ENCODE measurements at regions not wholly inside any gene's neighbourhood (a gene's known extent, or its start where the extent isn't known, plus 50 kb on each side); places are given as distances from the start of the nearest gene placed in this dataset.

DNA sequence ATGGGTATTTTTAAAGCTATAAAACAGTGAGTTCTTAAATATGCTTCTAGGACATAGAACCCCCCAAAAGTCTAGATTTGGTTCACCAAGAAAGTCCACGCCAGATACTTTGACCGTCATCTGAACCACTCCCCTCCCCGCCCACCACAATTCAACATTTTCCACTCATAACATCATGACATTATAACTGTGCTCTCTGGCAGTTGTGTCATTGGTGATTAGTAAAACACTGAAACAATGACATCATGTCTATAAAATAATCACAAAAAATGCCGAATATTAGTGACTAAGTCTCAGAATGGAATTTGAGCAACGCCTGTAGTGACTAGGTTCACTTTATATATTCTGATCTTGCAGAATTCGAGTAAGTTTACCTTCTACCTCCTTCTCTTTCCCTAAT is 732.3 kb downstream of the FGF9 start:
- Histone ChIP-seq H3K18ac (ENCODE audit: extremely low read depth, low read length) (no peak overlapping the region), H2BK20ac (ENCODE audit: low read length) (no peak overlapping the region), H4K91ac (replicated peaks; ENCODE audit: insufficient read length, low read length) (no peak overlapping the region), H3K14ac (ENCODE audit: insufficient read length) (no peak overlapping the region), H3K4me3 (ENCODE audit: extremely low read depth in 1 of 4, insufficient read depth in 2 of 4, low read depth in 3 of 4, low read length in 4 of 4) (no peak overlapping the region), H2BK5ac (ENCODE audit: low read depth, low read length) (no peak overlapping the region), H3K56ac (replicated peaks; ENCODE audit: insufficient read length, low read depth, low read length) (no peak overlapping the region), H4K5ac (ENCODE audit: insufficient read length, low read depth, low read length) (no peak overlapping the region), H2BK12ac (ENCODE audit: low read depth, low read length) (no peak overlapping the region), H4K20me1 (replicated peaks in 1 of 2; ENCODE audit: control insufficient read depth in 1 of 2, insufficient read depth in 2 of 2, low read length in 2 of 2) (no peaks in the 10 kb centered on the region), H3K23me2 (ENCODE audit: low read depth, low read length) (no peaks in the 10 kb centered on the region), H3K23ac (ENCODE audit: insufficient read length) (no peak overlapping the region), H2BK15ac (ENCODE audit: low read length) (no peak overlapping the region), H4K8ac (ENCODE audit: extremely low read depth, insufficient read depth, low read length) (no peak overlapping the region), H3K79me1 (ENCODE audit: low read depth, low read length) (no peaks in the 10 kb centered on the region), H2BK120ac (replicated peaks; ENCODE audit: low read depth, low read length) (no peak overlapping the region), H2AFZ (ENCODE audit: low read length) (no peak overlapping the region), H3K27me3 (replicated peaks in 1 of 4; ENCODE audit: control insufficient read depth in 3 of 4, extremely low read depth in 1 of 4, insufficient read depth in 3 of 4, low read length in 3 of 4) (no peaks in the 10 kb centered on the region), H3K9me3 (ENCODE audit: insufficient read depth in 2 of 2, low read depth in 1 of 2, low read length in 1 of 2) (no peaks in the 10 kb centered on the region), H3K79me2 (ENCODE audit: control insufficient read depth in 1 of 2, insufficient read depth in 2 of 2, low read length in 2 of 2) (no peaks in the 10 kb centered on the region), H2AK5ac (ENCODE audit: low read depth, low read length) (no peak overlapping the region), H3K4me1 (replicated peaks in 1 of 4; ENCODE audit: control insufficient read depth in 3 of 4, insufficient read depth in 4 of 4, low read length in 3 of 4) (0 out of 7 replicates have a peak, but pooled peaks cover 0 to 3% (median 0%) of the 10 kb centered on the region in 4 experiments), H3K9ac (replicated peaks in 1 of 4; ENCODE audit: extremely low read depth in 1 of 4, low read depth in 3 of 4, low read length in 3 of 4) (no peak overlapping the region), H3K4me2 (ENCODE audit: insufficient read depth in 1 of 2, low read depth in 2 of 2, low read length in 2 of 2) (no peak overlapping the region), H3K27ac (ENCODE audit: low read depth, low read length) (no peak overlapping the region), H3K36me3 (ENCODE audit: control insufficient read depth in 2 of 4, insufficient read depth in 4 of 4, low read length in 3 of 4) (no peaks in the 10 kb centered on the region), H3K4ac (replicated peaks; ENCODE audit: insufficient read length, low read depth, low read length) (no peak overlapping the region)
- no peak for FAIRE-seq
- ChIA-PET POLR2A (ENCODE audit: partially characterized antibody) (no interaction called here), CTCF (ENCODE audit: partially characterized antibody) (interaction anchor here (1.2 to 1.3 kb wide), 2 partner anchors 47 to 332 kb away, joined by 3 to 4 read pairs; no protein-coding TSS in a partner anchor)
- WGBS, 2 experiments (ENCODE audit: extremely low coverage in 1 of 2, insufficient coverage in 1 of 2, insufficient read length in 1 of 2, insufficient replicate concordance in 2 of 2, low coverage in 1 of 2, low lambda C conversion rate in 2 of 2, missing lambda C conversion rate in 1 of 2), result 97 to 100% methylated on average over 2 to 6 of the region's 6 CpGs
- no peak for DNase-seq (ENCODE audit: low read depth in 1 of 2, low spot score in 2 of 2)
- no peak for TF ChIP-seq TCF12 (IDR thresholded peaks at IDR 0.05; ENCODE audit: low read depth, low read length)
- no peak for TF ChIP-seq NANOG (IDR thresholded peaks at IDR 0.05; ENCODE audit: insufficient read depth, low read depth, low read length, poor library complexity, severe bottlenecking)
- TF ChIP-seq ASH2L (IDR thresholded peaks at IDR 0.05; ENCODE audit: low read length), result no peak
- no peak for TF ChIP-seq MAFK (IDR thresholded peaks at IDR 0.05; ENCODE audit: low read depth, low read length)
- no peak for TF ChIP-seq SP2 (IDR thresholded peaks at IDR 0.05; ENCODE audit: low read length)
- TF ChIP-seq SIX5 (IDR thresholded peaks at IDR 0.05; ENCODE audit: low read depth, low read length), result no peak
- no peak for TF ChIP-seq HDAC6 (IDR thresholded peaks at IDR 0.05; ENCODE audit: low read depth, low read length)
- no peak for TF ChIP-seq TAF7 (optimal IDR thresholded peaks at IDR 0.05; ENCODE audit: borderline replicate concordance, low read depth, low read length)
- TF ChIP-seq SRF (IDR thresholded peaks at IDR 0.05; ENCODE audit: low read depth, low read length), result no peak
- no peak for TF ChIP-seq EGR1 (IDR thresholded peaks at IDR 0.05; ENCODE audit: borderline replicate concordance, low read depth, low read length)
- no peak for TF ChIP-seq RAD21 (IDR thresholded peaks at IDR 0.05 in 1 of 2, conservative IDR thresholded peaks at IDR 0.05 in 1 of 2; ENCODE audit: low read depth in 2 of 2, low read length in 2 of 2)
- TF ChIP-seq CEBPB (IDR thresholded peaks at IDR 0.05; ENCODE audit: low read depth, low read length), result no peak
- no peak for TF ChIP-seq CTBP2 (IDR thresholded peaks at IDR 0.05; ENCODE audit: borderline replicate concordance, insufficient read depth, insufficient read length, low read length)
- no peak for TF ChIP-seq KDM4A (IDR thresholded peaks at IDR 0.05; ENCODE audit: low read depth, low read length, severe bottlenecking)
- no peak for TF ChIP-seq KDM5A (IDR thresholded peaks at IDR 0.05; ENCODE audit: low read length)
- TF ChIP-seq JUND (IDR thresholded peaks at IDR 0.05; ENCODE audit: low read length), result no peak
